K562 (cell line): ENCODE measurements at regions not wholly inside any gene's neighbourhood (a gene's known extent, or its start where the extent isn't known, plus 50 kb on each side); places are given as distances from the start of the nearest gene placed in this dataset.

ENCODE experiments used
- ATAC-seq: fragments of 200-7000 bp; cut with Tn5 transposase; 3 replicates; pipeline ENCODE4 v1.9.1; 2020; ENCODE audit warnings: moderate library complexity
- BruUV-seq: library from RNA; stranded (reverse); fragments of 400-500 nt; replicated peaks from 2 replicates; lab custom pipeline; 2021; lab: Mats Ljungman, UMichigan
- CTCF ChIA-PET: fragments of 300-600 bp; formaldehyde crosslinking; extraction: SDS; loops from one replicate; lab custom pipeline; 2021; ENCODE audit warnings: low intra/inter-chr PET ratio; lab: Yijun Ruan, JAX
- POLR2A ChIA-PET: fragments of 300-600, 350-650 bp; sonication (Branson Sonifier 250); formaldehyde crosslinking; extraction: SDS; loops from one replicate; lab custom pipeline; 2021; ENCODE audit warnings: antibody characterized with exemption, inconsistent platforms; lab: Yijun Ruan, JAX
- DNase-seq, 4 experiments: peaks; one replicate each; pipeline versions ENCODE4 v3.0.0 to v3.0.0-alpha.2; 2011 to 2018; ENCODE audit warnings: low spot score in 3 of 4, mixed read lengths in 3 of 4; ENCODE audit errors: extremely low read depth in 1 of 4
- FAIRE-seq: peaks from 2 replicates; lab custom pipeline; 2011; peaks lifted over from hg19 to GRCh38; lab: Jason Lieb, UNC
- H2AFZ ChIP-seq: 2 replicates; pipeline ENCODE4 v1.6.0; 2011; ENCODE audit warnings: low read depth, low read length, control low read depth, inconsistent platforms
- H3K27ac ChIP-seq: fragments of 200-600 bp; 3 replicates; pipeline ENCODE4 v1.8.0; 2011; ENCODE audit warnings: low read depth, mild to moderate bottlenecking, control low read depth, inconsistent platforms, low read length, moderate library complexity, mixed read lengths; ENCODE audit errors: extremely low read depth
- H3K27me3 ChIP-seq, 2 experiments: fragments of 300-600 bp in 1 of 2; 2 replicates in 1 of 2; 3 replicates in 1 of 2; pipeline versions ENCODE4 v1.6.0 to v1.8.0; 2011; ENCODE audit warnings: inconsistent platforms in 2 of 2, low read length in 2 of 2, mild to moderate bottlenecking in 1 of 2, mixed read lengths in 1 of 2, moderate library complexity in 1 of 2; ENCODE audit not compliant: control insufficient read depth in 2 of 2, insufficient read depth in 2 of 2
- H3K36me3 ChIP-seq: fragments of 300-600 bp; 3 replicates; pipeline ENCODE4 v1.8.0; 2011; ENCODE audit warnings: mild to moderate bottlenecking, low read length, inconsistent platforms; ENCODE audit not compliant: control insufficient read depth, insufficient read depth
- H3K4me1 ChIP-seq, 2 experiments: fragments of 200-600 bp in 1 of 2; replicated peaks in 1 of 2; 2 replicates in 1 of 2; 3 replicates in 1 of 2; pipeline versions ENCODE4 v1.5.1 to v1.8.0; 2011; ENCODE audit warnings: inconsistent platforms in 2 of 2, low read length in 2 of 2, mild to moderate bottlenecking in 1 of 2, mixed read lengths in 1 of 2, moderate library complexity in 1 of 2; ENCODE audit not compliant: control insufficient read depth in 2 of 2, insufficient read depth in 2 of 2
- H3K4me2 ChIP-seq: 2 replicates; pipeline ENCODE4 v1.6.1; 2011; ENCODE audit warnings: low read length, control low read depth, inconsistent platforms, mixed read lengths; ENCODE audit not compliant: insufficient read depth
- H3K4me3 ChIP-seq: fragments of 200-600 bp; sonication (generic), shearing (Covaris generic); 2 replicates; pipeline ENCODE4 v1.5.1; 2016; ENCODE audit warnings: control low read depth, inconsistent platforms
- H3K79me2 ChIP-seq: fragments of 200-600 bp; 3 replicates; pipeline ENCODE4 v1.8.0; 2011; ENCODE audit warnings: low read length, inconsistent platforms; ENCODE audit not compliant: control insufficient read depth, insufficient read depth
- H3K9ac ChIP-seq, 2 experiments: 2 replicates each; pipeline versions ENCODE4 v1.6.0 to v1.6.1; 2011; ENCODE audit warnings: low read depth in 2 of 2, low read length in 2 of 2, control low read depth in 1 of 2, inconsistent platforms in 1 of 2, mild to moderate bottlenecking in 1 of 2, mixed read lengths in 1 of 2; ENCODE audit not compliant: insufficient read depth in 1 of 2
- H3K9me1 ChIP-seq: one replicate; pipeline ENCODE4 v1.6.0; 2011; ENCODE audit warnings: inconsistent platforms, mild to moderate bottlenecking, low read length, moderate library complexity; ENCODE audit not compliant: control insufficient read depth, insufficient read depth
- H3K9me3 ChIP-seq: replicated peaks from 2 replicates; pipeline ENCODE4 v1.5.1; 2011; ENCODE audit warnings: low read depth, low read length, inconsistent platforms; ENCODE audit not compliant: control insufficient read depth, insufficient read depth
- H4K20me1 ChIP-seq: replicated peaks from 2 replicates; pipeline ENCODE4 v1.6.1; 2011; ENCODE audit warnings: low read length, inconsistent platforms, mixed read lengths; ENCODE audit not compliant: control insufficient read depth, insufficient read depth
- ETV1 ChIP-seq: fragments of 450-650 bp; conservative IDR thresholded peaks from 2 replicates; pipeline ENCODE4 v1.6.1; 2016; ENCODE audit warnings: missing genetic modification characterization, control low read depth, low read depth, missing compliant biosample characterization
- GABPB1 ChIP-seq: sonication (generic); formaldehyde crosslinking; IDR thresholded peaks from 2 replicates; pipeline ENCODE4 v1.8.0; 2022; ENCODE audit warnings: mild to moderate bottlenecking, missing genetic modification reagents
- HNRNPUL1 ChIP-seq: fragments of 200-400 bp; formaldehyde crosslinking; IDR thresholded peaks from 2 replicates; pipeline ENCODE4 v1.6.1; 2017; ENCODE audit warnings: low read length
- MAFG ChIP-seq: fragments of 450-650 bp; conservative IDR thresholded peaks from 2 replicates; pipeline ENCODE4 v1.6.1; 2016; ENCODE audit warnings: missing genetic modification characterization, missing compliant biosample characterization
- NFIX ChIP-seq: fragments of 250-450 bp; sonication (Bioruptor Pico); IDR thresholded peaks from 2 replicates; pipeline ENCODE4 v1.4.0; 2020; ENCODE audit warnings: low read depth, mild to moderate bottlenecking, moderate library complexity
- NUFIP1 ChIP-seq: fragments of 450-650 bp; IDR thresholded peaks from 2 replicates; pipeline ENCODE4 v1.6.1; 2018; ENCODE audit not compliant: partially characterized antibody
- PCBP1 ChIP-seq: fragments of 200-400 bp; formaldehyde crosslinking; IDR thresholded peaks from 2 replicates; pipeline ENCODE4 v1.6.1; 2018; ENCODE audit warnings: mild to moderate bottlenecking, low read depth, low read length; ENCODE audit not compliant: poor library complexity, severe bottlenecking
- ZBED1 ChIP-seq: IDR thresholded peaks from 2 replicates; pipeline ENCODE4 v1.6.1; 2014
- ZNF134 ChIP-seq: fragments of 250-450 bp; sonication (Bioruptor Pico); conservative IDR thresholded peaks from 2 replicates; pipeline ENCODE4 v1.4.0; 2020
- ZNF212 ChIP-seq: fragments of 450-650 bp; formaldehyde crosslinking; IDR thresholded peaks from 2 replicates; pipeline ENCODE4 v1.4.0; 2020; ENCODE audit warnings: mild to moderate bottlenecking
- ZNF232 ChIP-seq: sonication (generic); formaldehyde crosslinking; IDR thresholded peaks from 2 replicates; pipeline ENCODE4 v1.8.0; 2022; ENCODE audit warnings: mild to moderate bottlenecking, missing genetic modification reagents
- WGBS: fragments of 100-300 bp; shearing (Covaris generic); methylation state at CpG from one replicate; pipeline ENCODE4 v1.1.6; 2016; ENCODE audit warnings: low coverage, mixed read lengths; ENCODE audit not compliant: insufficient coverage; ENCODE audit errors: missing lambda C conversion rate; 5-methylcytosine and 5-hydroxymethylcytosine counted together
- in situ Hi-C: fragments of 300-500 bp; cut with MboI; formaldehyde crosslinking; loops from 4 replicates; pipeline ENCODE4 v1.15.0; 2018; ENCODE audit warnings: inconsistent platforms, mixed read lengths
- intact Hi-C: fragments of 100-400 bp; cut with micrococcal nuclease; formaldehyde crosslinking; loops from 2 replicates; pipeline ENCODE4 v1.14.2; 2022
- TF ChIP-seq, protein P1 (sequence below): fragments of 450-650 bp; formaldehyde crosslinking; IDR thresholded peaks from 2 replicates; pipeline ENCODE4 v1.4.0; 2020; ENCODE audit warnings: mild to moderate bottlenecking
- TF ChIP-seq, protein P2 (sequence below): fragments of 450-650 bp; IDR thresholded peaks from 2 replicates; pipeline ENCODE4 v1.6.1; 2014; ENCODE audit warnings: low read depth, mild to moderate bottlenecking, moderate library complexity, borderline replicate concordance

DNA sequence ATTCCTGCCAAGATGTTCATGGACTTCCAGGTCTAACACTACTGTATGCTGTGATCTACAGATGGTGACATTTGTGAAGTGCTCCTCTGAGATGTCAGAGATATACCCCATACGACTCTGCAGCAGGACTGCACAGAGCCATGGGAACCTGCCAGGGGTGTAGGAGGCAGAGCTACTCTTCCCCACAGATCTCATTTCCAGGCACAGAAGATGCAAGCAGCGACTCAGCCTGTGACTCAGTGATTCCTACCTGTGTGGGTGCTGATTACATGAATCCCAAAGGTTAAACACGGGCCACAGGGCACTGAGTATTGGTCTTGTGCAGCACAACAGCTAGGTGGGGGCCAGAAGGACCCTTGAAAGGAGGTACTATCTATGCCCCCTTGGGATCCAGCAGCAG lies 137.0 kb upstream of the SOX9 start:
- POLR2A ChIA-PET, result no interaction called here
- no peak for FAIRE-seq
- CTCF ChIA-PET, result no interaction called here

More for the DNA sequence above, 137.0 kb upstream of the SOX9 start:
- TF ChIP-seq NFIX (no peak), NUFIP1 (no peak), HNRNPUL1 (no peak), ZNF212 (CRISPR knock-in tag) (no peak), PCBP1 (no peak), ZNF232 (CRISPR knock-in tag) (no peak), GABPB1 (CRISPR knock-in tag) (no peak), ZBED1 (no peak), ETV1 (tag) (no peak), MAFG (tag) (no peak), ZNF134 (no peak)
- TF ChIP-seq, protein P1, sequence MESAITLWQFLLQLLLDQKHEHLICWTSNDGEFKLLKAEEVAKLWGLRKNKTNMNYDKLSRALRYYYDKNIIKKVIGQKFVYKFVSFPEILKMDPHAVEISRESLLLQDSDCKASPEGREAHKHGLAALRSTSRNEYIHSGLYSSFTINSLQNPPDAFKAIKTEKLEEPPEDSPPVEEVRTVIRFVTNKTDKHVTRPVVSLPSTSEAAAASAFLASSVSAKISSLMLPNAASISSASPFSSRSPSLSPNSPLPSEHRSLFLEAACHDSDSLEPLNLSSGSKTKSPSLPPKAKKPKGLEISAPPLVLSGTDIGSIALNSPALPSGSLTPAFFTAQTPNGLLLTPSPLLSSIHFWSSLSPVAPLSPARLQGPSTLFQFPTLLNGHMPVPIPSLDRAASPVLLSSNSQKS (CRISPR knock-in tag), result no peak
- TF ChIP-seq, protein P2, sequence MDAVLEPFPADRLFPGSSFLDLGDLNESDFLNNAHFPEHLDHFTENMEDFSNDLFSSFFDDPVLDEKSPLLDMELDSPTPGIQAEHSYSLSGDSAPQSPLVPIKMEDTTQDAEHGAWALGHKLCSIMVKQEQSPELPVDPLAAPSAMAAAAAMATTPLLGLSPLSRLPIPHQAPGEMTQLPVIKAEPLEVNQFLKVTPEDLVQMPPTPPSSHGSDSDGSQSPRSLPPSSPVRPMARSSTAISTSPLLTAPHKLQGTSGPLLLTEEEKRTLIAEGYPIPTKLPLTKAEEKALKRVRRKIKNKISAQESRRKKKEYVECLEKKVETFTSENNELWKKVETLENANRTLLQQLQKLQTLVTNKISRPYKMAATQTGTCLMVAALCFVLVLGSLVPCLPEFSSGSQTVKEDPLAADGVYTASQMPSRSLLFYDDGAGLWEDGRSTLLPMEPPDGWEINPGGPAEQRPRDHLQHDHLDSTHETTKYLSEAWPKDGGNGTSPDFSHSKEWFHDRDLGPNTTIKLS, result no peak
- ATAC-seq (no peak), DNase-seq (no peak)
- Histone ChIP-seq H3K36me3 (no peaks in the 10 kb centered on the region), H3K27me3 (no peaks in the 10 kb centered on the region), H3K9ac (no peak overlapping the region), H3K9me1 (no peaks in the 10 kb centered on the region), H3K4me1 (no peaks in the 10 kb centered on the region), H3K4me2 (no peak overlapping the region), H3K27ac (no peak overlapping the region), H2AFZ (no peak overlapping the region), H4K20me1 (no peaks in the 10 kb centered on the region), H3K4me3 (no peak overlapping the region), H3K9me3 (no peaks in the 10 kb centered on the region), H3K79me2 (no peaks in the 10 kb centered on the region)
- 0% methylated on average over 3 of the region's 3 CpGs for WGBS
- no TSS peak for BruUV-seq
- intact Hi-C loops, result no loop called here
- in situ Hi-C loops, result no loop called here
